GM23248 (cell line): ENCODE measurements at regions not wholly inside any gene's neighbourhood (a gene's known extent, or its start where the extent isn't known, plus 50 kb on each side); places are given as distances from the start of the nearest gene placed in this dataset.

Experiments used
- DNase-seq: peaks from one replicate; pipeline ENCODE4 v3.0.0-alpha.2; 2015
- H2AFZ ChIP-seq: fragments of 200-600 bp; sonication (generic); 2 replicates; pipeline ENCODE4 v1.6.1; 2016; ENCODE audit warnings: antibody characterized with exemption
- H3F3A ChIP-seq: fragments of 200-600 bp; sonication (generic); 2 replicates; pipeline ENCODE4 v1.6.1; 2016; ENCODE audit warnings: mild to moderate bottlenecking, antibody characterized with exemption, mixed run types; ENCODE audit not compliant: insufficient read depth
- H3K27ac ChIP-seq: fragments of 200-600 bp; sonication (generic); 2 replicates; pipeline ENCODE4 v1.5.1; 2016; ENCODE audit warnings: mild to moderate bottlenecking
- H3K27me3 ChIP-seq: fragments of 200-600 bp; sonication (generic); replicated peaks from 2 replicates; pipeline ENCODE4 v1.6.1; 2016; ENCODE audit warnings: mild to moderate bottlenecking; ENCODE audit not compliant: insufficient read depth
- H3K36me3 ChIP-seq: fragments of 200-600 bp; sonication (generic); 2 replicates; pipeline ENCODE4 v1.6.1; 2016; ENCODE audit warnings: low read depth, mild to moderate bottlenecking
- H3K4me1 ChIP-seq: fragments of 200-600 bp; sonication (generic); 2 replicates; pipeline ENCODE4 v1.6.1; 2016; ENCODE audit warnings: mild to moderate bottlenecking; ENCODE audit not compliant: insufficient read depth
- H3K4me2 ChIP-seq: fragments of 200-600 bp; sonication (generic); one replicate; pipeline ENCODE4 v1.6.1; 2016; ENCODE audit warnings: mild to moderate bottlenecking; ENCODE audit not compliant: unreplicated experiment
- H3K4me3 ChIP-seq: fragments of 200-600 bp; sonication (generic); 2 replicates; pipeline ENCODE4 v1.5.1; 2016; ENCODE audit warnings: mild to moderate bottlenecking
- H3K79me2 ChIP-seq: fragments of 200-600 bp; sonication (generic); 2 replicates; pipeline ENCODE4 v1.6.1; 2016; ENCODE audit warnings: mild to moderate bottlenecking; ENCODE audit not compliant: insufficient read depth
- H3K9ac ChIP-seq: fragments of 200-600 bp; sonication (generic); 2 replicates; pipeline ENCODE4 v1.6.1; 2016; ENCODE audit warnings: mild to moderate bottlenecking
- H3K9me2 ChIP-seq: fragments of 200-600 bp; sonication (generic); 2 replicates; pipeline ENCODE4 v1.6.1; 2016; ENCODE audit warnings: mixed run types, mild to moderate bottlenecking, moderate library complexity; ENCODE audit not compliant: insufficient read depth
- H3K9me3 ChIP-seq: fragments of 200-600 bp; sonication (generic); one replicate; pipeline ENCODE4 v1.6.1; 2017; ENCODE audit warnings: low read depth
- H4K20me1 ChIP-seq: fragments of 200-600 bp; sonication (generic); 2 replicates; pipeline ENCODE4 v1.6.0; 2016; ENCODE audit not compliant: insufficient read depth
- EZH2 ChIP-seq: fragments of 200-600 bp; sonication (generic); IDR thresholded peaks from 2 replicates; pipeline ENCODE4 v1.6.1; 2018; ENCODE audit warnings: antibody characterized with exemption, mild to moderate bottlenecking; ENCODE audit not compliant: insufficient read depth, poor library complexity, severe bottlenecking
- EZH2phosphoT487 ChIP-seq: fragments of 200-600 bp; sonication (generic); IDR thresholded peaks from 2 replicates; pipeline ENCODE4 v1.6.1; 2018; ENCODE audit warnings: antibody characterized with exemption, moderate library complexity, mild to moderate bottlenecking, low read depth; ENCODE audit not compliant: insufficient read depth
- WGBS, 2 experiments: methylation state at CpG; one replicate each; pipeline ENCODE4 v1.1.6; 2015 to 2017; ENCODE audit warnings: low lambda C conversion rate in 2 of 2, low coverage in 1 of 2; ENCODE audit errors: missing lambda C conversion rate in 2 of 2; 5-methylcytosine and 5-hydroxymethylcytosine counted together
- in situ Hi-C: fragments of 300-500 bp; cut with MboI; formaldehyde crosslinking; loops from 2 replicates; pipeline ENCODE4 v1.15.0; 2020

- no peaks in the 10 kb centered on the region for H3K36me3 ChIP-seq
- in situ Hi-C loops, result no loop called here
- H3K27me3 ChIP-seq, result no peaks in the 10 kb centered on the region
- H4K20me1 ChIP-seq, result no peaks in the 10 kb centered on the region
- H3K9ac ChIP-seq, result no peak overlapping the region
- H3K4me1 ChIP-seq, result peaks cover 15% of the 10 kb centered on the region
- H3K9me2 ChIP-seq, result no peaks in the 10 kb centered on the region
- no peak overlapping the region for H3K27ac ChIP-seq
- H2AFZ ChIP-seq, result no peak overlapping the region
- no peaks in the 10 kb centered on the region for H3K79me2 ChIP-seq
- no peaks in the 10 kb centered on the region for H3K9me3 ChIP-seq
- 0 out of 2 replicates have a peak, but pooled peaks cover 11% of the 10 kb centered on the region for H3F3A ChIP-seq
- H3K4me2 ChIP-seq, result no peak overlapping the region
- TF ChIP-seq EZH2 (no peak), EZH2phosphoT487 (no peak)
- DNase-seq, result no peak
- H3K4me3 ChIP-seq, result no peak overlapping the region
Measured at GRCh38 chr17:68734931-68735330, 133.8 kb upstream of the FAM20A start.

- no peak overlapping the region for H3K9ac ChIP-seq
- no peak overlapping the region for H3K4me3 ChIP-seq
- in situ Hi-C loops, result no loop called here
- no peaks in the 10 kb centered on the region for H4K20me1 ChIP-seq
- H3K79me2 ChIP-seq, result no peaks in the 10 kb centered on the region
- DNase-seq, result no peak
- no peaks in the 10 kb centered on the region for H3K9me3 ChIP-seq
- H3K27ac ChIP-seq, result no peak overlapping the region
- H3K4me2 ChIP-seq, result peak overlapping the region; percentile 34
- TF ChIP-seq EZH2, result no peak
- TF ChIP-seq EZH2phosphoT487, result no peak
- 0 out of 2 replicates have a peak, but pooled peaks cover 11% of the 10 kb centered on the region for H3F3A ChIP-seq
- H2AFZ ChIP-seq, result no peak overlapping the region
- 54 to 55% methylated on average over 6 of the region's 6 CpGs for WGBS, 2 experiments
- no peaks in the 10 kb centered on the region for H3K36me3 ChIP-seq
- H3K27me3 ChIP-seq, result no peaks in the 10 kb centered on the region
- H3K9me2 ChIP-seq, result no peaks in the 10 kb centered on the region
- H3K4me1 ChIP-seq, result peaks cover 15% of the 10 kb centered on the region
Measured at GRCh38 chr17:68734187-68734900, 133.2 kb upstream of the FAM20A start.

GRCh38 chr17:68733241-68734176, 132.3 kb upstream of the FAM20A start:
- peak; percentile 60 for DNase-seq
- no peak overlapping the region for H3K9ac ChIP-seq
- TF ChIP-seq EZH2phosphoT487 (no peak), EZH2 (no peak)
- H3K4me3 ChIP-seq, result no peak overlapping the region
- peak overlapping the region; percentile 34 for H3K4me2 ChIP-seq
- peak overlapping the region; percentile 66 for H2AFZ ChIP-seq
- H3K27me3 ChIP-seq, result no peaks in the 10 kb centered on the region
- H3K36me3 ChIP-seq, result no peaks in the 10 kb centered on the region
- H4K20me1 ChIP-seq, result no peaks in the 10 kb centered on the region
- no peaks in the 10 kb centered on the region for H3K79me2 ChIP-seq
- H3F3A ChIP-seq, result 0 out of 2 replicates have a peak, but pooled peaks cover 11% of the 10 kb centered on the region
- 6 to 23% methylated on average over 4 of the region's 4 CpGs for WGBS, 2 experiments
- in situ Hi-C loops, result no loop called here
- no peak overlapping the region for H3K27ac ChIP-seq
- H3K4me1 ChIP-seq, result peaks cover 15% of the 10 kb centered on the region
- no peaks in the 10 kb centered on the region for H3K9me2 ChIP-seq
- no peaks in the 10 kb centered on the region for H3K9me3 ChIP-seq

- Histone ChIP-seq H3K79me2 (no peaks in the 10 kb centered on the region), H2AFZ (no peak overlapping the region), H3K9me3 (no peaks in the 10 kb centered on the region), H3K4me2 (no peak overlapping the region), H3K27me3 (no peaks in the 10 kb centered on the region), H3K9me2 (no peaks in the 10 kb centered on the region), H3K9ac (no peak overlapping the region), H3K36me3 (no peaks in the 10 kb centered on the region), H3K4me3 (no peak overlapping the region), H4K20me1 (no peaks in the 10 kb centered on the region), H3K27ac (no peak overlapping the region), H3K4me1 (peaks cover 15% of the 10 kb centered on the region), H3F3A (0 out of 2 replicates have a peak, but pooled peaks cover 11% of the 10 kb centered on the region)
- peak; percentile 35 for DNase-seq
- TF ChIP-seq EZH2phosphoT487 (no peak), EZH2 (no peak)
- in situ Hi-C loops, result no loop called here
Measured at GRCh38 chr17:68732301-68732749, 131.2 kb upstream of the FAM20A start.
